Keratinocyte (primary cell): ENCODE measurements at regions not wholly inside any gene's neighbourhood (a gene's known extent, or its start where the extent isn't known, plus 50 kb on each side); places are given as distances from the start of the nearest gene placed in this dataset.

Experiments used
- DNase-seq: peaks from one replicate; pipeline ENCODE4 v3.0.0-alpha.2; 2011; ENCODE audit warnings: low read depth, missing footprints, low spot score
- FAIRE-seq: peaks from 2 replicates; lab custom pipeline; 2011; peaks lifted over from hg19 to GRCh38; lab: Jason Lieb, UNC
- H2AFZ ChIP-seq: 2 replicates; pipeline ENCODE4 v1.6.0; 2012; ENCODE audit warnings: low read length, control low read depth, inconsistent platforms; ENCODE audit not compliant: control insufficient read depth
- H3K27ac ChIP-seq: 2 replicates; pipeline ENCODE4 v1.5.1; 2011; ENCODE audit warnings: low read length; ENCODE audit not compliant: control insufficient read depth, insufficient read depth
- H3K27me3 ChIP-seq: 3 replicates; pipeline ENCODE4 v1.6.0; 2011; ENCODE audit warnings: low read length; ENCODE audit not compliant: control insufficient read depth, insufficient read depth; ENCODE audit errors: extremely low read depth
- H3K36me3 ChIP-seq, 2 experiments: 2 replicates in 1 of 2; 3 replicates in 1 of 2; pipeline ENCODE4 v1.5.1; 2011; ENCODE audit warnings: low read length in 2 of 2, mild to moderate bottlenecking in 1 of 2; ENCODE audit not compliant: control insufficient read depth in 2 of 2, insufficient read depth in 2 of 2; ENCODE audit errors: extremely low read depth in 1 of 2
- H3K4me1 ChIP-seq: 3 replicates; pipeline ENCODE4 v1.5.1; 2011; ENCODE audit warnings: low read length; ENCODE audit not compliant: control insufficient read depth, insufficient read depth; ENCODE audit errors: extremely low read depth
- H3K4me2 ChIP-seq: 3 replicates; pipeline ENCODE4 v1.6.0; 2011; ENCODE audit warnings: low read depth, low read length; ENCODE audit not compliant: control insufficient read depth, insufficient read depth; ENCODE audit errors: extremely low read depth
- H3K4me3 ChIP-seq, 3 experiments: fragments of 200-600 bp in 1 of 3; sonication (generic) in 1 of 3; 2 replicates in 2 of 3; 3 replicates in 1 of 3; pipeline ENCODE4 v1.5.1; 2011 to 2016; ENCODE audit warnings: low read length in 3 of 3, mild to moderate bottlenecking in 3 of 3, control low read depth in 2 of 3, inconsistent platforms in 1 of 3, low read depth in 1 of 3, mixed read lengths in 1 of 3, mixed run types in 1 of 3, moderate library complexity in 1 of 3; ENCODE audit not compliant: control insufficient read depth in 2 of 3, insufficient read depth in 2 of 3; ENCODE audit errors: extremely low read depth in 1 of 3
- H3K79me2 ChIP-seq: 2 replicates; pipeline ENCODE4 v1.6.0; 2012; ENCODE audit warnings: low read length; ENCODE audit not compliant: control insufficient read depth, insufficient read depth
- H3K9ac ChIP-seq: 3 replicates; pipeline ENCODE4 v1.6.0; 2011; ENCODE audit warnings: low read length; ENCODE audit not compliant: control insufficient read depth, insufficient read depth; ENCODE audit errors: extremely low read depth
- H3K9me1 ChIP-seq: 3 replicates; pipeline ENCODE4 v1.6.0; 2011; ENCODE audit warnings: low read length; ENCODE audit not compliant: control insufficient read depth, insufficient read depth; ENCODE audit errors: extremely low read depth
- H3K9me3 ChIP-seq: 2 replicates; pipeline ENCODE4 v1.5.1; 2012; ENCODE audit warnings: low read depth, low read length; ENCODE audit not compliant: control insufficient read depth
- H4K20me1 ChIP-seq: 3 replicates; pipeline ENCODE4 v1.6.0; 2011; ENCODE audit warnings: low read length; ENCODE audit not compliant: control insufficient read depth, insufficient read depth; ENCODE audit errors: extremely low read depth
- CTCF ChIP-seq, 3 experiments: IDR thresholded peaks in 1 of 3; conservative IDR thresholded peaks in 1 of 3; optimal IDR thresholded peaks in 1 of 3; 2 replicates in 2 of 3; 3 replicates in 1 of 3; pipeline versions ENCODE3 to v1.5.1; 2011; ENCODE audit warnings: low read length in 3 of 3, mild to moderate bottlenecking in 3 of 3, moderate library complexity in 2 of 3, control low read depth in 1 of 3, inconsistent platforms in 1 of 3; ENCODE audit not compliant: insufficient read depth in 2 of 3; ENCODE audit errors: extremely low read depth in 1 of 3
- EZH2 ChIP-seq: IDR thresholded peaks from one replicate; pipeline ENCODE4 v1.6.1; 2012; ENCODE audit warnings: inconsistent platforms, mild to moderate bottlenecking, low read length, moderate library complexity
- dilution Hi-C: fragments of 300-500 bp; cut with MboI; formaldehyde crosslinking; loops from one replicate; pipeline ENCODE4 v1.7.0; 2020; ENCODE audit warnings: low sequenced_read_pairs; ENCODE audit not compliant: extremely low pct_ligation_motif_present

DNA sequence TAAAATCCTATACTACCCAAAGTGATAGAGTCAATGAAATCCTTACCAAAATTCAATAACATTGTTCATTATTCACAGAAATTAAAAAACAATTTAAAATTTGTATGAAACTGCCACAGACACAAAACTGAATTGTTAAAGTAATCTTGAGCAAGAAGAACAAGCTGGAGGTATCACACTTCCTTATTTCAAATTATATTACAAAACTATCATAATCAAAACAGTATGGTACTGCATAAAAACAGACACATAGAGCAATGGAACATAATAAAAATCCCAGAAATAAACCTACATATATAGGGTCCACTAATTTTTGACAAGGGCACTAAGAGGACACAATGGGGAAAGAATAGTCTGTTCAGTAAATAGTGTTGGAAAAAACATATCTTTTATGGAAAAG lies 316.2 kb downstream of the PTPRC start:
- H3K9ac ChIP-seq: no peak overlapping the region
- dilution Hi-C loops: no loop called here
- no peaks in the 10 kb centered on the region for H3K9me1 ChIP-seq
- H3K4me2 ChIP-seq: no peak overlapping the region
- TF ChIP-seq EZH2 (no peak), CTCF (optimal IDR thresholded peaks at IDR 0.05 in 1 of 3, IDR thresholded peaks at IDR 0.05 in 1 of 3, conservative IDR thresholded peaks at IDR 0.05 in 1 of 3; ENCODE audit: extremely low read depth in 1 of 3, insufficient read depth in 2 of 3, low read length in 3 of 3) (no peak)
- H3K27ac ChIP-seq: no peak overlapping the region
- H3K36me3 ChIP-seq: no peaks in the 10 kb centered on the region
- no peaks in the 10 kb centered on the region for H4K20me1 ChIP-seq
- no peaks in the 10 kb centered on the region for H3K9me3 ChIP-seq
- FAIRE-seq (no peak), DNase-seq (no peak)
- no peak overlapping the region for H2AFZ ChIP-seq
- no peaks in the 10 kb centered on the region for H3K27me3 ChIP-seq
- H3K4me3 ChIP-seq: no peak overlapping the region
- no peaks in the 10 kb centered on the region for H3K79me2 ChIP-seq
- H3K4me1 ChIP-seq: no peaks in the 10 kb centered on the region

DNA sequence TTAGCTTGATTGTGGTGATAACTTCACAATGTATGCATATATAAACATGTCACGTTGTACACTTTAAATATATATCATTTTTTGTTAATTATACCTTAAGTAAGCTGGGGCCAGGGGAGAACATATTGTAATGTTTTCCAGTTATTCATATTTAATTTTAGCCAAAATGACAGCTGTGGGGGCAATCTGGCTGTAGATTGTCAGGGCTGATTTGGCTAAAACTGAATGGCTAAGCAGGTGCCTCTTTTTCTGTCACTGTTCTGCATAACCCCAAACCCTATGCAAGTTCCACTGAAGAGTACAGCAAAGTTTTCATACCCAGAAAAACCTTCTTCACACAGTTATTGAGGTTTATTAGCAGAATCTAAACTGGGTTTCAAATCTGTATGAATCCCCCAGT lies 318.2 kb downstream of the PTPRC start:
- FAIRE-seq (no peak), DNase-seq (no peak)
- H3K36me3 ChIP-seq: no peaks in the 10 kb centered on the region
- H3K9me3 ChIP-seq: no peaks in the 10 kb centered on the region
- H3K79me2 ChIP-seq: no peaks in the 10 kb centered on the region
- H3K27me3 ChIP-seq: no peaks in the 10 kb centered on the region
- H4K20me1 ChIP-seq: no peaks in the 10 kb centered on the region
- no peaks in the 10 kb centered on the region for H3K4me1 ChIP-seq
- H3K4me2 ChIP-seq: no peak overlapping the region
- TF ChIP-seq EZH2 (no peak), CTCF (optimal IDR thresholded peaks at IDR 0.05 in 1 of 3, IDR thresholded peaks at IDR 0.05 in 1 of 3, conservative IDR thresholded peaks at IDR 0.05 in 1 of 3; ENCODE audit: extremely low read depth in 1 of 3, insufficient read depth in 2 of 3, low read length in 3 of 3) (no peak)
- no peak overlapping the region for H3K9ac ChIP-seq
- no peaks in the 10 kb centered on the region for H3K9me1 ChIP-seq
- H3K27ac ChIP-seq: no peak overlapping the region
- dilution Hi-C loops: no loop called here
- no peak overlapping the region for H2AFZ ChIP-seq
- H3K4me3 ChIP-seq: no peak overlapping the region
